ENCODE measurements at regions not wholly inside any gene's neighbourhood (a gene's known extent, or its start where the extent isn't known, plus 50 kb on each side); places are given as distances from the start of the nearest gene placed in this dataset.

DNA sequence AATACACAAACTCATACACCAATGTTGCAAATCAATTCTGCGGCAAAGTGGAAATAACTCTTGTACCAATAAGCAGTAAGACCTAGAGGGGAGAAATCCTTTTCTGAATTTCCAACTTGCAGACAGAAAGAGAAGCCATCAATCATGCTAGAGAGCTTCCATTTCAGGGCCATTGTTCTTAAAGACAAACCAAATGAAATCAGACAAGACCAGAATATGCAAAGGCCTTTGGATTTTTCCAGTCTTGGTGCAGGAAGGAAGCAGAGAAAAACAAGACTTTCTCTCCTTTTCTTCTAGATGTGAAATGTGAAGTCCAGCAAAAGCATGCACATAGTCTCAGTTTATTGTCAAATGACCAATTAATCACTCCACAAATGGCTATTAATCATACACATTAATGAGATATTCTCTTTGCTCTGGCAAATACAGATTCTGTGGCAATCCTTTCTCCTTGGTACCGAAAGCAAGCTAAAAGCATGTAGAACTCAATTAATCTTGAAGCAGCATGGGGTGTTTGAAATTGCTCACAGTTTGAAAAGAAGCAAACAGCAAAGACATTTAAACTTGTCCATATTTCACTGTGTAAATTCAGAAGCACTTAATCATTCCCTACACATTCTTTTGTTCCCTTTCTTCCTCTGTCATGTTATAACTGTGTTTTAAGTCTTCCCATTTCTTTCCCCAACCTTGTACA is 466.1 kb downstream of the GPAT3 start:
- TF ChIP-seq, protein P1, sequence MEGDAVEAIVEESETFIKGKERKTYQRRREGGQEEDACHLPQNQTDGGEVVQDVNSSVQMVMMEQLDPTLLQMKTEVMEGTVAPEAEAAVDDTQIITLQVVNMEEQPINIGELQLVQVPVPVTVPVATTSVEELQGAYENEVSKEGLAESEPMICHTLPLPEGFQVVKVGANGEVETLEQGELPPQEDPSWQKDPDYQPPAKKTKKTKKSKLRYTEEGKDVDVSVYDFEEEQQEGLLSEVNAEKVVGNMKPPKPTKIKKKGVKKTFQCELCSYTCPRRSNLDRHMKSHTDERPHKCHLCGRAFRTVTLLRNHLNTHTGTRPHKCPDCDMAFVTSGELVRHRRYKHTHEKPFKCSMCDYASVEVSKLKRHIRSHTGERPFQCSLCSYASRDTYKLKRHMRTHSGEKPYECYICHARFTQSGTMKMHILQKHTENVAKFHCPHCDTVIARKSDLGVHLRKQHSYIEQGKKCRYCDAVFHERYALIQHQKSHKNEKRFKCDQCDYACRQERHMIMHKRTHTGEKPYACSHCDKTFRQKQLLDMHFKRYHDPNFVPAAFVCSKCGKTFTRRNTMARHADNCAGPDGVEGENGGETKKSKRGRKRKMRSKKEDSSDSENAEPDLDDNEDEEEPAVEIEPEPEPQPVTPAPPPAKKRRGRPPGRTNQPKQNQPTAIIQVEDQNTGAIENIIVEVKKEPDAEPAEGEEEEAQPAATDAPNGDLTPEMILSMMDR (IDR thresholded peaks at IDR 0.05; ENCODE audit: extremely low read depth, missing control alignments): no peak
- DNase-seq (ENCODE audit: low spot score): no peak

DNA sequence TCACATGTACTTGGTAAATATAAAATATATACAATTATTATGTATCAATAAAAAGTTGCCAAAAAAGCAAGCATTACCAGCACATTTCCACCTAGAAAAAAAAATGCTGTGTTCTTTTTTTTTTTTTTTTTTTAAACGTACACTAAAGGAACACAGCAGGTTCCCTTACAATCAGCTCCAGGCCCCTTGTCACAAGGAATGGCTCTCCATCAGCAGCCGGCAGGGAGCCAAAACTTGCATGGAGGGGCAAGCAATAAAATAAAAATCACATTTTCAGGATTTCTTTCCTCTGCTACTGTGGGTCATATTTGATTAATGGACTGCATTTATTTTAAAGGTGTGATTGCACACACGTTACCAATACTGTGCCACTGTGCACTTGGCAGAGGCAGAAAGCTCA is 460.3 kb downstream of the GPAT3 start:
- TF ChIP-seq, protein P1 (IDR thresholded peaks at IDR 0.05; ENCODE audit: extremely low read depth, missing control alignments): no peak
- no peak for DNase-seq (ENCODE audit: low spot score)

DNA sequence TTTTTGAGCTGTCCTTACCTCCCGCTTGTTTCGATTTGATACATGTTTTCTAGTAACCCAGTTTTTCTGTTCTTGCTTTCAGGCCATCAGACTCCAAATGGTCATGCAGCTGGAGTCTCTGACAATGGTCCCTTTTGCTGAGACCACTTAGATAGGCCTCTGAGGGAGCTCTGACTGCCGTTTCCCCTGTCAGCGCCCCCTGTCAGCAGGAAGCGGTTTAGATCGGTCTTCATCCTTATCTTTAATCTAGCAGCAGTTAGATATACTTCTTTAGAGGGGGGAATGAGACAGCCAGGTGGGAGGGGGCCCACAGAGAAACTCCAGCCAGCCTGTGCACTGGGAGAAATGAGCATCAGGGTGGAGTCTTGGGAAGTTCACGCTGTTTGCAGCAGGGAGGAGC is 457.9 kb downstream of the GPAT3 start:
- no peak for DNase-seq (ENCODE audit: low spot score)
- TF ChIP-seq, protein P1 (IDR thresholded peaks at IDR 0.05; ENCODE audit: extremely low read depth, missing control alignments): peak; percentile 14

DNA sequence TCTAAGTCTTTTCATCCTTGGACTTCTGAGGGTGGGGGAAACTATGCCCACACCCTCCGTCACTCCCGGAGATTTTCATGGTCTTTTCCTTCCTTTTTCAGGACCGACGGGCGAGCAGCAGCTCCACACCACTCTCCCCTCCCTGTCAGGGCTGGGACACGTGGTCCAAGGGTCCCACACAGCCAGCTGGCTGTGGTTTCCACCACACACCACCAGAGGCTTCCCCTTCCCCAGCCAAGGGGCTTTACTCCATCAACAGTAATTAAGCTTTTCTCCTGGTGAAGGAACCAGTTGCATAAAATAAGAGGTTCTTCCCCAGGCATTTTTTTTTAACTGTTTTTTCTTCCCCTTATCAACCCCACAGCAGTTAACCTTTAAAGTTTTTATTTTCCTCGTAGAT is 453.9 kb downstream of the GPAT3 start:
- TF ChIP-seq, protein P1 (IDR thresholded peaks at IDR 0.05; ENCODE audit: extremely low read depth, missing control alignments): no peak
- DNase-seq (ENCODE audit: low spot score): no peak

DNA sequence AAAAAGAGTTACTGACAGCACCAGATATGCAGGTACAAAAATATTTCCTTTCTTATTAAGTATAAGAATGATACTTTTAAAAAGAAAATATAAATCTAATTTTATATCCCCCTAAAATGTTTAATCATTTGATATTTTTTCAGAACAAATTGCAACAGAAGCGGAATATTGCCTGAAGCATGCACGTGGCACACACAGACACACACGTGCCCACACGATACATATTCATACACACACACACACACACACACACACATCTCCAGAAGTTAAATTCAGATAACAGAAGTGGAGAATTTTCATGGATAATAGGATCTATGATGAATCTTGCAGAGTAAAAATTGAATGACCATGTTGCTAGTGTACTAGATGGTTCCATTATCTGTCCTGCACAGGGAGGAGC is 445.2 kb downstream of the GPAT3 start:
- DNase-seq (ENCODE audit: low spot score): no peak
- TF ChIP-seq, protein P1 (IDR thresholded peaks at IDR 0.05; ENCODE audit: extremely low read depth, missing control alignments): no peak

DNA sequence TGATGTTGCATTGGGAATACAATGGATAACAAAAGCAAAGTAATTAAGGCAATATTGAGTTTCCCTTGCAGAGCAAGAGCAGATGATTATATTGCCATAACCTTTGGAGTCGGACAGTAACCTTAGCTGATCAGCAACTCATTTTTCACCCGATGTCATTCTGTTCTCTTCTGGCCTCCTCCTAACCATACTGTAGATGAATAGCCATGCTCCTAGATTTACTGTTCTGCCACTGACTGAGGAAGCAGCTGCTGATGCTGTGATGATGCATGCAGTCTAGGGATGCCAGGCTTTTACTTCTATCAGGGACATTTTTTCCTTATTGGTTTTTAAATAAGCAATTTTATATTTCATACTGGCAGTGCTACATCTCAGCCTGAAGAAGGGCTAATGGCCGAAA is 443.9 kb downstream of the GPAT3 start:
- DNase-seq (ENCODE audit: low spot score): no peak
- TF ChIP-seq, protein P1 (IDR thresholded peaks at IDR 0.05; ENCODE audit: extremely low read depth, missing control alignments): no peak

DNA sequence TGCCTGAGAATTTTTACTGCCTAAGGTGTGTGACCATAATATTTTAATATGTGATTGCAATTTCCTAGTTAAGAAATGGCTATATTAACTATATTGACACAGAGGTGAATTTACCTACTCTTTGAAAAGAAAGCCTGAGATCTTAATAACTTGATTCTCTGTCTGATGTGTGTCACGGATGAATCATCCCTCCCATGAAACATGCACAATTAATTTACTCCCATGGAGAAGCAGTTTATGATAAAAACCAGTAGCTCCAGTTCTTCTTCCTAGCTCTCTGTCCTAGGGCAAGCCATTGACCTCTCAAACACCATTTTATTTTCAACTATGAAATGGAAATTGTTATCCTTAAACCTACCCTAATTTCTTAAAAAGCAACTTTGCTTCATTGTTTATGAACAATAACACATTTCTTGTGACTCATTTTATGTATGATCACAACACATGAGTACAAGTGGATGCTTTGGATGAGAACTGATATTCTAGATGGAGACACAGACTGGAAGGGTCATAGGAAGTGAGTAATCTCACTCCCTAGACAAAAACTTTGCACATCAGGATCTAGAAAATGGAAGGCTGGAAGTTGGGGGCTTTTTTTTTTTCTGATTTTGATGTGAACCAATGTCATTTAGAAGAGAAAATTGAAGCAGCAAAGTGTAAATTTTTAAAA is 438.3 kb downstream of the GPAT3 start:
- TF ChIP-seq, protein P1 (IDR thresholded peaks at IDR 0.05; ENCODE audit: extremely low read depth, missing control alignments): no peak
- no peak for DNase-seq (ENCODE audit: low spot score)
